SU-DHL-6 (cell line): ENCODE measurements at regions not wholly inside any gene's neighbourhood (a gene's known extent, or its start where the extent isn't known, plus 50 kb on each side); places are given as distances from the start of the nearest gene placed in this dataset.

ENCODE experiments used
- EZH2phosphoT487 ChIP-seq: fragments of 200-600 bp; sonication (generic), shearing (Covaris generic); conservative IDR thresholded peaks from 2 replicates; pipeline ENCODE4 v1.6.1; 2018; ENCODE audit warnings: mild to moderate bottlenecking, antibody characterized with exemption, low read length, moderate library complexity, mixed read lengths
- TF ChIP-seq, protein P1 (sequence below): fragments of 200-600 bp; sonication (generic); IDR thresholded peaks from one replicate; pipeline ENCODE4 v1.5.1; 2017; ENCODE audit warnings: antibody characterized with exemption, mild to moderate bottlenecking, low read length, moderate library complexity; ENCODE audit not compliant: insufficient read depth, poor library complexity, severe bottlenecking

DNA sequence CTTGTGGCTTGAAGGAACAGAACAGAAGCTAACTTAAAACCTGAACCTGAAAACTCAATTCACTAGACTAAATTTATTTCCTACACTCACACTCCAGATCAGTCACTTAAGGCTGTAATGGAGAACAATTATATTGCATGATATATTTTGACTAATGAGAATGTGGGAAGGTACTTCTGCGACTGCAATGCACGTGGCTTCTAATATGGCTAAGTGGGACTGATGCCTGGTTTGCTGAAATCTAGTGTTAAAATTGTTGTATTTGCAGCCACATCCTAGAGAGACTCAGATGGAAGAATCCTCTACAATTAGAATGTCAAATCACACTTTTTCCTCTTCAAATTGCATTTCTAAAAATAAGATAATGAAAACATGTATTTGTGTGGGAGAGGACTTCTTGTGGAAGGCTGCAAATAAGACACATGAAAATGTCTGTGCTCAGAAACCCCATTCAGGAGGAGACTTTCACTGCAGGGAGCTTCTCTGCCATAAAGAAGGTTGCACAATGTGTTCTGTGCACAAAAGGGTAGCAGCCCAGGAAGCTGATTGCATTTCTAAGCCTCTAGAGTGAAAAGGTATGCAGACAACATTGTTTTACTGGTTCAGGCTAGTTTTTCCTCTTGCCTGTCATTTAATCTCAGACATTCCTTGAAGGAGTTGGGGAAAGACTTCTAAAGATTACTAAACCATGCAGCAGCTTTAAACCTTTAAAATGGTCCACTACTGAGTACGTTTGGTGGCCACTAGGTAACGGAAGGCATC is 224.3 kb downstream of the NEDD1 start:
- TF ChIP-seq, protein P1, sequence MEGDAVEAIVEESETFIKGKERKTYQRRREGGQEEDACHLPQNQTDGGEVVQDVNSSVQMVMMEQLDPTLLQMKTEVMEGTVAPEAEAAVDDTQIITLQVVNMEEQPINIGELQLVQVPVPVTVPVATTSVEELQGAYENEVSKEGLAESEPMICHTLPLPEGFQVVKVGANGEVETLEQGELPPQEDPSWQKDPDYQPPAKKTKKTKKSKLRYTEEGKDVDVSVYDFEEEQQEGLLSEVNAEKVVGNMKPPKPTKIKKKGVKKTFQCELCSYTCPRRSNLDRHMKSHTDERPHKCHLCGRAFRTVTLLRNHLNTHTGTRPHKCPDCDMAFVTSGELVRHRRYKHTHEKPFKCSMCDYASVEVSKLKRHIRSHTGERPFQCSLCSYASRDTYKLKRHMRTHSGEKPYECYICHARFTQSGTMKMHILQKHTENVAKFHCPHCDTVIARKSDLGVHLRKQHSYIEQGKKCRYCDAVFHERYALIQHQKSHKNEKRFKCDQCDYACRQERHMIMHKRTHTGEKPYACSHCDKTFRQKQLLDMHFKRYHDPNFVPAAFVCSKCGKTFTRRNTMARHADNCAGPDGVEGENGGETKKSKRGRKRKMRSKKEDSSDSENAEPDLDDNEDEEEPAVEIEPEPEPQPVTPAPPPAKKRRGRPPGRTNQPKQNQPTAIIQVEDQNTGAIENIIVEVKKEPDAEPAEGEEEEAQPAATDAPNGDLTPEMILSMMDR, result no peak
- no peak for TF ChIP-seq EZH2phosphoT487
